MM.1S (cell line): ENCODE measurements at regions not wholly inside any gene's neighbourhood (a gene's known extent, or its start where the extent isn't known, plus 50 kb on each side); places are given as distances from the start of the nearest gene placed in this dataset.

ENCODE experiments used
- DNase-seq: peaks from one replicate; pipeline ENCODE4 v3.0.0-alpha.2; 2015
- H2AFZ ChIP-seq: fragments of 300-600 bp; sonication (generic); 2 replicates; pipeline ENCODE4 v1.6.0; 2016; ENCODE audit warnings: antibody characterized with exemption, low read length
- H3F3A ChIP-seq: fragments of 300-600 bp; sonication (generic); 2 replicates; pipeline ENCODE4 v1.6.1; 2016; ENCODE audit warnings: mild to moderate bottlenecking, antibody characterized with exemption, low read length, moderate library complexity, mixed read lengths; ENCODE audit not compliant: insufficient read depth
- H3K27ac ChIP-seq: fragments of 300-600 bp; sonication (generic); 2 replicates; pipeline ENCODE4 v1.5.1; 2016; ENCODE audit warnings: mild to moderate bottlenecking, low read length
- H3K27me3 ChIP-seq: fragments of 300-600 bp; sonication (generic); replicated peaks from 2 replicates; pipeline ENCODE4 v1.6.0; 2016; ENCODE audit warnings: low read length; ENCODE audit not compliant: insufficient read depth
- H3K36me3 ChIP-seq: fragments of 300-600 bp; sonication (generic); replicated peaks from 2 replicates; pipeline ENCODE4 v1.6.1; 2016; ENCODE audit warnings: mild to moderate bottlenecking, low read length, mixed read lengths; ENCODE audit not compliant: insufficient read depth
- H3K4me1 ChIP-seq: fragments of 300-600 bp; sonication (generic); 2 replicates; pipeline ENCODE4 v1.6.1; 2016; ENCODE audit warnings: low read length, mixed read lengths
- H3K4me2 ChIP-seq: fragments of 300-600 bp; sonication (generic); 2 replicates; pipeline ENCODE4 v1.6.0; 2016; ENCODE audit warnings: low read depth, low read length
- H3K4me3 ChIP-seq: fragments of 300-600 bp; sonication (generic); 2 replicates; pipeline ENCODE4 v1.5.1; 2016; ENCODE audit warnings: low read length, mixed read lengths
- H3K79me2 ChIP-seq: fragments of 300-600 bp; sonication (generic); 2 replicates; pipeline ENCODE4 v1.6.1; 2016; ENCODE audit warnings: mixed run types, low read length, mixed read lengths
- H3K9ac ChIP-seq: fragments of 300-600 bp; sonication (generic); 2 replicates; pipeline ENCODE4 v1.6.1; 2016; ENCODE audit warnings: low read length, mixed read lengths
- H3K9me2 ChIP-seq: fragments of 300-600 bp; sonication (generic); replicated peaks from 2 replicates; pipeline ENCODE4 v1.6.1; 2016; ENCODE audit warnings: mild to moderate bottlenecking, low read length, mixed read lengths; ENCODE audit not compliant: insufficient read depth
- H3K9me3 ChIP-seq: fragments of 300-600 bp; sonication (generic); replicated peaks from 2 replicates; pipeline ENCODE4 v1.6.1; 2016; ENCODE audit warnings: mild to moderate bottlenecking, low read length, mixed read lengths; ENCODE audit not compliant: insufficient read depth
- H4K20me1 ChIP-seq: fragments of 300-600 bp; sonication (generic); 2 replicates; pipeline ENCODE4 v1.6.1; 2016; ENCODE audit warnings: mild to moderate bottlenecking, low read length, moderate library complexity, mixed read lengths; ENCODE audit not compliant: insufficient read depth
- EZH2 ChIP-seq: fragments of 300-600 bp; sonication (generic); optimal IDR thresholded peaks from 2 replicates; pipeline ENCODE3; 2017; ENCODE audit warnings: low read depth, mild to moderate bottlenecking, antibody characterized with exemption, low read length, mixed read lengths
- EZH2phosphoT487 ChIP-seq: fragments of 300-600 bp; sonication (generic); IDR thresholded peaks from 2 replicates; pipeline ENCODE4 v1.6.1; 2018; ENCODE audit warnings: antibody characterized with exemption, low read length
- TF ChIP-seq, protein P1 (sequence below): fragments of 300-600 bp; sonication (generic); IDR thresholded peaks from 2 replicates; pipeline ENCODE4 v1.5.1; 2016; ENCODE audit warnings: antibody characterized with exemption, low read length, mixed read lengths

DNA sequence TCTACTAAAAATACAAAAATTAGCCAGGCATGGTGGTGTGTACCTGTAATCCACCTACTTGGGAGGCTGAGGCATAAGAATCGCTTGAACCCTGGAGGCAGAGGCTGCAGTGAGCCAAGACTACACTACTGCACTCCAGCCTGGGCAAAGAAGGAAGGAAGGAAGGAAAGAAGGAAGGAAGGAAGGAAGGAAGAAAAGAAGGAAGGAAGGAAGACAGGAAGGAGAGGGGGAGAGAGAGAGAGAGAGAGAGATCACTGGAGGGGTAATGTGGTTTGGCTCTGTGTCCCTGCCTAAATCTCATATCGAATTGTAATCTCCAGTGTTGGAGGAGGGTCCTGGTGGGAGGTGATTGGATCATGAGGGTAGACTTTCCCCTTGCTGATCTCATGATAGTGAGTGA lies 165.5 kb downstream of the KCTD15 start:
- H3K9me2 ChIP-seq: no peaks in the 10 kb centered on the region
- H3K27ac ChIP-seq: no peak overlapping the region
- no peaks in the 10 kb centered on the region for H3K36me3 ChIP-seq
- no peaks in the 10 kb centered on the region for H3F3A ChIP-seq
- no peak for DNase-seq
- TF ChIP-seq, protein P1, sequence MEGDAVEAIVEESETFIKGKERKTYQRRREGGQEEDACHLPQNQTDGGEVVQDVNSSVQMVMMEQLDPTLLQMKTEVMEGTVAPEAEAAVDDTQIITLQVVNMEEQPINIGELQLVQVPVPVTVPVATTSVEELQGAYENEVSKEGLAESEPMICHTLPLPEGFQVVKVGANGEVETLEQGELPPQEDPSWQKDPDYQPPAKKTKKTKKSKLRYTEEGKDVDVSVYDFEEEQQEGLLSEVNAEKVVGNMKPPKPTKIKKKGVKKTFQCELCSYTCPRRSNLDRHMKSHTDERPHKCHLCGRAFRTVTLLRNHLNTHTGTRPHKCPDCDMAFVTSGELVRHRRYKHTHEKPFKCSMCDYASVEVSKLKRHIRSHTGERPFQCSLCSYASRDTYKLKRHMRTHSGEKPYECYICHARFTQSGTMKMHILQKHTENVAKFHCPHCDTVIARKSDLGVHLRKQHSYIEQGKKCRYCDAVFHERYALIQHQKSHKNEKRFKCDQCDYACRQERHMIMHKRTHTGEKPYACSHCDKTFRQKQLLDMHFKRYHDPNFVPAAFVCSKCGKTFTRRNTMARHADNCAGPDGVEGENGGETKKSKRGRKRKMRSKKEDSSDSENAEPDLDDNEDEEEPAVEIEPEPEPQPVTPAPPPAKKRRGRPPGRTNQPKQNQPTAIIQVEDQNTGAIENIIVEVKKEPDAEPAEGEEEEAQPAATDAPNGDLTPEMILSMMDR: no peak
- TF ChIP-seq EZH2 (no peak), EZH2phosphoT487 (no peak)
- H2AFZ ChIP-seq: no peak overlapping the region
- no peaks in the 10 kb centered on the region for H3K79me2 ChIP-seq
- no peak overlapping the region for H3K4me3 ChIP-seq
- H3K27me3 ChIP-seq: peaks cover 15% of the 10 kb centered on the region
- no peaks in the 10 kb centered on the region for H3K4me1 ChIP-seq
- no peak overlapping the region for H3K9ac ChIP-seq
- H4K20me1 ChIP-seq: no peaks in the 10 kb centered on the region
- H3K4me2 ChIP-seq: no peak overlapping the region
- no peaks in the 10 kb centered on the region for H3K9me3 ChIP-seq

DNA sequence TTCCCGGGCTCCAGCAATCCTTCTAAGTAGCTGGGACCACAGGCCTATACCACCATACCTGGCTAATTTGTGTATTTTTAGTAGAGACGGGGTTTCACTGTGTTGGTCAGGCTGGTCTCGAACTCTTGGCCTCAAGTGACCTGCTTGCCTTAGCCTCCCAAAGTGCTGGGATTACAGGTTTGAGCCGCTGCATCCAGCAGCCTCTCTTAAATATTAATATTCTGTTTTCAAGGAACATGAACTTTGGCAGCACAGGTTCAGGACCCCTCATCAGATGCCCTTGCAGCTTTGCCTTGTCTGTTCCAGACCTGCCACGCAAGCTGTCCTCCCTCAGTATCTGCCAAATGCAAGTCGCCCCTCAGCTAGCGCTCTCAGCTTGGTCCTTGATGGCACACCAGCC lies 166.8 kb downstream of the KCTD15 start:
- H3K4me3 ChIP-seq: no peak overlapping the region
- no peaks in the 10 kb centered on the region for H3K9me2 ChIP-seq
- H3F3A ChIP-seq: no peaks in the 10 kb centered on the region
- H3K4me2 ChIP-seq: no peak overlapping the region
- no peaks in the 10 kb centered on the region for H3K79me2 ChIP-seq
- TF ChIP-seq EZH2: no peak
- TF ChIP-seq, protein P1: no peak
- TF ChIP-seq EZH2phosphoT487: no peak
- H3K36me3 ChIP-seq: no peaks in the 10 kb centered on the region
- no peak overlapping the region for H3K9ac ChIP-seq
- no peak for DNase-seq
- no peak overlapping the region for H3K27ac ChIP-seq
- H3K4me1 ChIP-seq: no peaks in the 10 kb centered on the region
- no peak overlapping the region for H2AFZ ChIP-seq
- no peaks in the 10 kb centered on the region for H4K20me1 ChIP-seq
- H3K27me3 ChIP-seq: peaks cover 8% of the 10 kb centered on the region; the same call in 1 of the 2 replicates
- H3K9me3 ChIP-seq: no peaks in the 10 kb centered on the region

DNA sequence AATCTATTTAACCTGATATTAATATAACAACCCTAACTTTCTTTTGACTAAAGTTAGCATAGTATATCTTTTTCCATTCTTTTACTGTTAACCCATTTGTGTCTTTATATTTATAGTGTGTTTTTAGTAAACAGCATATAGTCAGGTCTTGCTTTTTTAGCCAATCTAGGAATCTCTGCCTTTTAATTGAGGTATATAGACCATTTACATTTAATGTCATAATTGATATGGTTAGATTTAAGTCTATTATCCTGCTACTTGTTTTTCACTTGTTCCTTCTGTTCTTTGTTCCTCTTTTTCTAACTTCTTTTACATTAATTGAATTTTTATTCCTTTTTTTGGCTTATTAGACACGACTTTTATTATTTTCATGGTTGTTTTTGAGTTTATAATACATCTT lies 174.4 kb downstream of the KCTD15 start:
- H3K36me3 ChIP-seq: no peaks in the 10 kb centered on the region
- no peaks in the 10 kb centered on the region for H3K9me2 ChIP-seq
- H2AFZ ChIP-seq: no peak overlapping the region
- no peak overlapping the region for H3K4me2 ChIP-seq
- no peaks in the 10 kb centered on the region for H3K4me1 ChIP-seq
- H3K27me3 ChIP-seq: peaks cover 7% of the 10 kb centered on the region; the same call in 1 of the 2 replicates
- H3K79me2 ChIP-seq: no peaks in the 10 kb centered on the region
- TF ChIP-seq EZH2phosphoT487 (no peak), EZH2 (no peak)
- TF ChIP-seq, protein P1: no peak
- H3K4me3 ChIP-seq: no peak overlapping the region
- H3F3A ChIP-seq: no peaks in the 10 kb centered on the region
- no peaks in the 10 kb centered on the region for H4K20me1 ChIP-seq
- no peaks in the 10 kb centered on the region for H3K9me3 ChIP-seq
- no peak for DNase-seq
- H3K27ac ChIP-seq: no peak overlapping the region
- no peak overlapping the region for H3K9ac ChIP-seq
